Ovary (tissue), 7 donors: ENCODE measurements at regions not wholly inside any gene's neighbourhood (a gene's known extent, or its start where the extent isn't known, plus 50 kb on each side); places are given as distances from the start of the nearest gene placed in this dataset.

Experiments
- DNase-seq, 5 donors: peaks; one replicate each; pipeline ENCODE4 v3.0.0-alpha.2; 2019 to 2020
- H3K27ac ChIP-seq, 2 donors: fragments of 200-600 bp; one replicate each; pipeline versions ENCODE4 v1.5.1 to v1.8.0; 2019 to 2022
- H3K27me3 ChIP-seq: fragments of 200-600 bp; one replicate; pipeline ENCODE4 v1.8.0; 2022
- H3K36me3 ChIP-seq: fragments of 200-600 bp; sonication (generic); one replicate; pipeline ENCODE4 v1.5.1; 2019
- H3K4me1 ChIP-seq: one replicate; pipeline ENCODE4 v1.8.1; 2013; ENCODE audit warnings: mild to moderate bottlenecking, moderate library complexity; ENCODE audit not compliant: insufficient read depth
- H3K4me3 ChIP-seq: fragments of 200-600 bp; sonication (generic); one replicate; pipeline ENCODE4 v1.5.1; 2017
- H3K9me3 ChIP-seq, 2 donors: fragments of 200-600 bp in 1 of 2; sonication (generic) in 1 of 2; one replicate each; pipeline versions ENCODE4 v1.5.1 to v1.8.1; 2013 to 2019; ENCODE audit warnings: mild to moderate bottlenecking in 1 of 2, moderate library complexity in 1 of 2
- EP300 ChIP-seq: sonication (generic); formaldehyde crosslinking; IDR thresholded peaks from one replicate; pipeline ENCODE4 v1.6.1; 2017; ENCODE audit warnings: antibody characterized with exemption
- POLR2A ChIP-seq: fragments of 450-650 bp; IDR thresholded peaks from one replicate; pipeline ENCODE4 v1.6.1; 2017; ENCODE audit warnings: antibody characterized with exemption, mild to moderate bottlenecking, moderate library complexity
- WGBS, 3 donors: extraction: QIAGEN DNeasy Blood & Tissue Kit in 1 of 3; methylation state at CpG; one replicate each; pipeline versions ENCODE4 v1.1.5 to v1.1.7; 2013 to 2017; 5-methylcytosine and 5-hydroxymethylcytosine counted together
- intact Hi-C, 4 donors: fragments of 100-400 bp; cut with DNase I; formaldehyde crosslinking; loops; one replicate each; pipeline versions ENCODE4 v1.11.0 to v1.15.1; 2022 to 2023
- TF ChIP-seq, protein P1 (sequence below), 3 donors: fragments of 450-650 bp in 2 of 3; fragments of 200-600 bp in 1 of 3; IDR thresholded peaks; one replicate each; pipeline versions ENCODE4 v1.5.1 to v1.8.0; 2016 to 2022; ENCODE audit warnings: antibody characterized with exemption in 3 of 3, mild to moderate bottlenecking in 1 of 3
- donor health status: DM: no; HTN: no; CAD: no; lungs with moderate emphysema.
- donor health status: DM: no; HTN: no; CAD: no.
- donor health status: Bipolar disorder and iron deficiency.
- donor health status: DM: no; HTN: no; CAD: no.
- donor health status: DM: yes; HTN: yes; CAD: no.

GRCh38 chr3:71903112-71903495 is 118.2 kb upstream of the PROK2 start:
- no peak for TF ChIP-seq EP300
- TF ChIP-seq, protein P1, sequence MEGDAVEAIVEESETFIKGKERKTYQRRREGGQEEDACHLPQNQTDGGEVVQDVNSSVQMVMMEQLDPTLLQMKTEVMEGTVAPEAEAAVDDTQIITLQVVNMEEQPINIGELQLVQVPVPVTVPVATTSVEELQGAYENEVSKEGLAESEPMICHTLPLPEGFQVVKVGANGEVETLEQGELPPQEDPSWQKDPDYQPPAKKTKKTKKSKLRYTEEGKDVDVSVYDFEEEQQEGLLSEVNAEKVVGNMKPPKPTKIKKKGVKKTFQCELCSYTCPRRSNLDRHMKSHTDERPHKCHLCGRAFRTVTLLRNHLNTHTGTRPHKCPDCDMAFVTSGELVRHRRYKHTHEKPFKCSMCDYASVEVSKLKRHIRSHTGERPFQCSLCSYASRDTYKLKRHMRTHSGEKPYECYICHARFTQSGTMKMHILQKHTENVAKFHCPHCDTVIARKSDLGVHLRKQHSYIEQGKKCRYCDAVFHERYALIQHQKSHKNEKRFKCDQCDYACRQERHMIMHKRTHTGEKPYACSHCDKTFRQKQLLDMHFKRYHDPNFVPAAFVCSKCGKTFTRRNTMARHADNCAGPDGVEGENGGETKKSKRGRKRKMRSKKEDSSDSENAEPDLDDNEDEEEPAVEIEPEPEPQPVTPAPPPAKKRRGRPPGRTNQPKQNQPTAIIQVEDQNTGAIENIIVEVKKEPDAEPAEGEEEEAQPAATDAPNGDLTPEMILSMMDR (IDR thresholded peaks at IDR 0.05): no peak
- TF ChIP-seq POLR2A: no peak
- no peaks in the 10 kb centered on the region for H3K9me3 ChIP-seq
- intact Hi-C loops: no loop called here

DNA sequence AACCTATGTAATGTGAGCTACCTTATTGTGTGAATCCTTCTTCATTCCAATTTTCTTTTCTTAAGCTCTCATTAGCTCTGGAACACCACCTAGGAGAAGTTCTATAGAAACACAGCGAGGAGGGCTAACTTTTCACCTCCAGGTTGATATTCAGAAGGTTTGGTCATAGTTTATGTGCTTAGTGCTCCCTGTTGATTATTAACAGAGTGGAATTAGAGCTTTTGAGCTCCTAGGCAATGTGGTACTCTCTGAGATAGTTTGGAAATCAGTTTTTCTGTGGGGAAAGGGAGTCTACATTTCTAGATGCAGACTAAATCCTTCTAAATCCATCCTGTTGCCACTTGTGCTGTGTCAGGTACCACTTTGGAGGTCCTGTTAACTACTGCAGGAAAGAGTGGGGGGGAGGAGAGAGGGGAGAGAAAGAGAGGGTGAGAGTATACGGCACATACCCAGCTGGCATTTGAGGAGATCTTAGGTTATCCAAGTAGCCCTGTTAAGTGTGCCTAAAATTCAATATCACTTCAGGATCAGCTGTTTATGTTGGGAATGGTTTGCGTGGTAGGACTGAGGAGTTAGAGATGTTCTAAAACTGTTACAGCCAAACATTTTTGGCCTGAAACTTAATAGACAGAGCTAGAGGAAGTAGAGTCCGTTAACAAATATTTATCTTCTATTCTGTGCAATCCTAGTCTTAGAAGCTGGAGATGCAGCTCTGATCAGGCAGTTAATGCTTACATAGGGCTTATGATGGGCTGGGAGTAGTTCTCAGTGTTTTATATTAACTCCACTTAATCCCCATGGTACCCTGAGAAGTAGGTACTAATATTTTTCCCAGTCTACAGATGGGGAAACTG is 117.5 kb upstream of the PROK2 start:
- TF ChIP-seq EP300 (no peak), POLR2A (no peak)
- Histone ChIP-seq H3K4me3 (no peak overlapping the region), H3K36me3 (no peaks in the 10 kb centered on the region), H3K27ac (no peak overlapping the region), H3K27me3 (no peaks in the 10 kb centered on the region), H3K4me1 (no peaks in the 10 kb centered on the region), H3K9me3 (no peaks in the 10 kb centered on the region)
- intact Hi-C loops: no loop called here
- DNase-seq: no peak
- 76 to 80% (median 77%) methylated on average over 4 of the region's 4 CpGs for WGBS, 3 donors

More at GRCh38 chr3:71903112-71903495, 118.2 kb upstream of the PROK2 start:
- no peaks in the 10 kb centered on the region for H3K36me3 ChIP-seq
- H3K27ac ChIP-seq: no peak overlapping the region
- H3K4me3 ChIP-seq: no peak overlapping the region
- peaks cover 2% of the 10 kb centered on the region for H3K4me1 ChIP-seq
- H3K27me3 ChIP-seq: no peaks in the 10 kb centered on the region
- WGBS, 3 donors: 37 to 45% (median 45%) methylated on average over 2 of the region's 2 CpGs
- DNase-seq: no peak

- DNase-seq: no peak
- 93 to 97% (median 94%) methylated on average over 9 of the region's 9 CpGs for WGBS, 3 donors
- H3K4me1 ChIP-seq: no peaks in the 10 kb centered on the region
- no peaks in the 10 kb centered on the region for H3K36me3 ChIP-seq
- H3K27me3 ChIP-seq: no peaks in the 10 kb centered on the region
- no peaks in the 10 kb centered on the region for H3K9me3 ChIP-seq
- intact Hi-C loops: no loop called here
- TF ChIP-seq, protein P1 (IDR thresholded peaks at IDR 0.05): no peak
- TF ChIP-seq EP300 (no peak), POLR2A (no peak)
- H3K4me3 ChIP-seq: no peak overlapping the region
- H3K27ac ChIP-seq: no peak overlapping the region
Measured at GRCh38 chr3:71901645-71902044, 116.7 kb upstream of the PROK2 start.

- no peaks in the 10 kb centered on the region for H3K9me3 ChIP-seq
- H3K36me3 ChIP-seq: no peaks in the 10 kb centered on the region
- H3K27ac ChIP-seq: no peak overlapping the region
- no peaks in the 10 kb centered on the region for H3K4me1 ChIP-seq
- TF ChIP-seq EP300 (no peak), POLR2A (no peak)
- TF ChIP-seq, protein P1 (IDR thresholded peaks at IDR 0.05): no peak
- intact Hi-C loops: no loop called here
- 94 to 98% (median 97%) methylated on average over 2 of the region's 2 CpGs for WGBS, 3 donors
- DNase-seq: no peak
- H3K27me3 ChIP-seq: no peaks in the 10 kb centered on the region
- no peak overlapping the region for H3K4me3 ChIP-seq
Measured at GRCh38 chr3:71900057-71900456, 115.1 kb upstream of the PROK2 start.

DNA sequence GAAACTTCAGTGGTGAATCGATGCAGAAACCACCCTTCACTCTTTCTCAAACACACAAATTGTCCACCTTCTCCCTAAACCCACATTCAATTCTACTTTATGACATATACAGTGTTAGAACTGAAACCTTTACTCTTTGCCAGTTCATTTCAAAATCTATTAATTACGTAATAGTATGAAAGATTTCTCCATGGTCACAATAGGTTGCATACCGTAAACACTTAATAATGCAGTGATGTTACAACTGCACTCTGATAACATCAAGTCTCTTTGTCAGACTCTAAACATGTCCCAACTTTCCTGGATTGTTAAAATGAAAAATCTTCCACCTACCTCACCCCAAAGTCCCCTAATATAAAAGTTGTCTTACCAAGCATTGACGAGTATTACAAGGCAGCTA is 111.8 kb upstream of the PROK2 start:
- Histone ChIP-seq H3K36me3 (no peaks in the 10 kb centered on the region), H3K9me3 (no peaks in the 10 kb centered on the region), H3K4me3 (no peak overlapping the region), H3K27me3 (no peaks in the 10 kb centered on the region), H3K27ac (no peak overlapping the region), H3K4me1 (no peaks in the 10 kb centered on the region)
- WGBS, 3 donors: 84 to 88% (median 86%) methylated on average over 4 of the region's 4 CpGs
- intact Hi-C loops: no loop called here
- DNase-seq: no peak
- TF ChIP-seq POLR2A: no peak
- TF ChIP-seq EP300: no peak
- TF ChIP-seq, protein P1 (IDR thresholded peaks at IDR 0.05): no peak
